GM21526 (cell line): ENCODE measurements at regions not wholly inside any gene's neighbourhood (a gene's known extent, or its start where the extent isn't known, plus 50 kb on each side); places are given as distances from the start of the nearest gene placed in this dataset.
"Not testable (repeated sequence)": the region's sequence is repeated elsewhere in the genome, so short reads cannot be mapped to it uniquely, and the experiment has no call there.

Experiments
- ATAC-seq: cut with Tn5 transposase; IDR thresholded peaks from one replicate; pipeline ENCODE4 v1.9.1; 2021; ENCODE audit warnings: moderate library complexity; ENCODE audit not compliant: unreplicated experiment, low FRiP score

GRCh38 chr17:71472809-71473789 lies 647.7 kb upstream of the SOX9 start:
- peak; percentile 55 for ATAC-seq

DNA sequence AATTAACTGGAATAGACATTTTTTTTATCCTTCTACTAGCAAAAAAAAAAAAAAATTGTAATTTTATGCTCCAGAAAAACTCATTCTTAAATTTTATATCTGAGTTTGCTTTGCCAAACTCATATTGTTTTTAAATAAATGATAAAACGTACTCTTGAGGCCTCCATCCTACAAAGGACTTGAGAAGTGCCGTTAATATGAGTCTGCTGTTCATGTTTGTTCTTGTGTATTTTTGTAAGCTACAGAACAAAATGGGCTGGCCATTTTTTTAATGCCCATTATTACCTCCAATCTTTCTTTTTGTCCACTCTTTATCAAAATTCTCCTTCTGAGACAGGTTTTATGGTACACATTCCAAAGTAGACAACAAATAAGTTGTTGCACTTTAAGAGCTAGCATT lies 643.5 kb upstream of the SOX9 start:
- no peak for ATAC-seq

DNA sequence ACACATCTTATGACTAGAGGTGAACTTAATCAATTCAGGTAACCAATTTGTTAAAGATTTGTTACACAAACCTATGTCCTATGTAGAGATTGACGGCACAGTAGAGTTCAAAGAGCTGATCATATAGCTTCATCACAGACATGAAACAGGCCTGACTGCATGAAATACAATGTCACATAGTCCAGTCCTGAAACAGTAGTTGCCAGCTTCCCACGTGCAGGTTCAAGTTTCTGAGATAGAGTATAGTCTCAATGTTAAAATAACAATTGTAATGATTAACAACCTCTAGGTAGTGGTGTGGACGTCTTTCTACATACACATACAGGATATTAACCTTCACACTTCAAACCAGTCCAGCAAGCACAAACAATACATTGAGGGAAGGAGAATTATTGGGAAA lies 640.7 kb upstream of the SOX9 start:
- no peak for ATAC-seq

DNA sequence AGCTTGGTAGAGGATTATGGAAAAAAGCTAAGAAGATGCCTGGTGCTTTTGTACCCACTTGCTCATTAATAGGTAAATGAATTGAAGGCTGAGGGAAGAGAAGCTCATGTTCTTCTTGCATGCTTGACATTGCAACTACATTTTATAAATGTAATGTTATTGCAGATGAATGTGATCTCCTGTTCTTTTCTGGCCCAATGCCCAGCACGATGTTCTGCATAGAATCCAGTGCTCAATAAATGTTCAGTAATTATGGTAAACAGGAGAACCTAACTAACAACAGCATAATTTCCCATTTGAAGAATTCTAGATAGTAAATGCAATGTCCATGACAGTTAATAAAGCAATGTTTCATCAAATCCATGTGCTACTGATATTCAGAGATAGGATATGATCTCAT lies 638.2 kb upstream of the SOX9 start:
- ATAC-seq = no peak

- ATAC-seq = no peak
Measured at GRCh38 chr17:71484546-71484945, 636.3 kb upstream of the SOX9 start.

- no peak for ATAC-seq
Measured at GRCh38 chr17:71485426-71485825, 635.4 kb upstream of the SOX9 start.

GRCh38 chr17:71486261-71486660 lies 634.6 kb upstream of the SOX9 start:
- ATAC-seq = no peak

DNA sequence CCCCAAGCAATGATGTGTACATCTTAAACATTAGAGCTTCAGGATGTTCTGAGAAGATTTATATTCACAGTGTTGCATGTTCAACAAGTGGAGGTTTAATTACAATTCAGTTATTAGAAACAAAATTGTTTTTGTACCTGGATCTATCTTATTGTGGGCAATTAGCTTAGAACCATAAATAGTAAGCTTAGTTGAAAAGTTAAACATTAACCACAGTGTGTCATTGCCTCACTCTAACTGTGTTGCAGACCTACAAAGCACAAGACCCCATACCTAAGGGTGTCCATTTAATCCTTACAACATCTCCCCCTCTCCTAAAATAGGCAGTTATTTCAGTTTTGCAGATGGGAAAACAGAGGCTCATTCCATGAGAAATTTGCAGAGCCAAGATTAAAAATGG lies 632.0 kb upstream of the SOX9 start:
- ATAC-seq = no peak

DNA sequence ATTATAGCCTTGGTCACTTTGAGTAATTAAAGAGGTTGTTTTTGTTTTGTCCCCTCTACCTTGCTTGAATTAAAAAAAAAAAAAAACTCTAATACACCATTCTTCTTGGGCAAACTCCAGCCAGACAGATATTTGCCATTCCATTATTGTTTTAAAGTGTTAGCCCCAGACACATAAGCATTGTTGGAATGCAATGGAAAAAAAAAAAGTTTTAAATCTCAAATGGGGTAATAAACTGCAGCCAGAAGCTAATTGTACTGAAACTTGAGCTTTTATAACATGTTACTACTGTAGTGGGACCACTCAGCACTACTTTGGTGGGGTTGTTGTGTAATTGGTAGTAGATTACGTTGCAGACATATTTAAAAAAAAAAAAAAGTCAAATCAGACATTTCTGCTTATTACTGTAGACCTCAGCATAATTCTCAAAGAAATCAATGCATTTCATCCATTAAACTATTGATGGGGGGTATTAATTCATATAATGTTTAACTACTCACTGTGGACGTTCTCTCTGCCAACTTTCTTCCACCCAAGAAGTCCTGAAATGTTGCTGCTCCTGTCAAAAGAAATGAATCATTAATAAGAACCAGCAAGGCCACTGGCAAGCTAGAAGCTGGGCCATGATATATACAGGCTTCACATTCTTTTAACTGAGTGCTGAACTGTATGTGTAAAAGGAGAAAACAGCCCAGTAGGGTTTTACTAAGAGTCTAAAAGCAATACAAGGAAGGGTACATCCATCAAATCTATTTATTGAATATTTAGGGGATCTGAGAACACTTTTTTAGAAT lies 626.6 kb upstream of the SOX9 start:
- ATAC-seq = no peak

DNA sequence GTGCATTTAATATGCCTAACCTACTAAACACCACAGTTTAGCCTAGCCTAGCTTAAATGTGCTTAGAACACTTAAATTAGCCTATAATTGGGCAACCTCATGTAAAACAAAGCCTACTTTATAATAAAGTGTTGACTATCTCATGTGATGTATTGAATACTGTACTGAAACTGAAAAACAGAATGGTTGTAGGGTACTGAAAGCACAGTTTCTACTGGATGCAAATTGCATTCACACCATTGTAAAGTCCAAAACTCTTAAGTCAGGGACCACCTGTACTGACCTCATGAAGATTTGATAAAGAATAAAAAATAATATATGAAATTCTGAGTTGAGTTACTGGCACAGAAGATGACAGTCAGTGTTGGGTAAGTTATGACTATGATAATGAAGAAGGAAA lies 625.4 kb upstream of the SOX9 start:
- no peak for ATAC-seq

DNA sequence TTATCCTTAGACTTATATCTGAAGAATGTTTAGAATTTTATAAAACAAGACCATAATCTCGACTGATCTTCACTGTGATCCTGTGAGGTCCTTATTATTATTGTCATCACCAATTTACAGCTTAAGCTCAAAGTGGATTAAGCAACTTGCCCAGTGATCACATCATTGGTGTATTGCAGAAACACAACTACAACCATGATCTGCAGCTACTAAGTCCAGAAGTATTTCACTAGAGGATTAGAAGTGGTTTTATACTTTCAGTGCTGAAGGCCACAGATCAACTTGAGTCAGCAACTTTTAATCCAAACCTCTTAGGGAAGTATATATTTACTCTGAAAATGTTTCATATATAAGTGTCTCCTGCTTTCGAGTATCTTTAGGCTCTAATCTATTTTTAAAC lies 624.3 kb upstream of the SOX9 start:
- ATAC-seq = no peak

- no peak for ATAC-seq
Measured at GRCh38 chr17:71500761-71501555, 619.9 kb upstream of the SOX9 start.

GRCh38 chr17:71501711-71502110 lies 619.1 kb upstream of the SOX9 start:
- no peak for ATAC-seq

DNA sequence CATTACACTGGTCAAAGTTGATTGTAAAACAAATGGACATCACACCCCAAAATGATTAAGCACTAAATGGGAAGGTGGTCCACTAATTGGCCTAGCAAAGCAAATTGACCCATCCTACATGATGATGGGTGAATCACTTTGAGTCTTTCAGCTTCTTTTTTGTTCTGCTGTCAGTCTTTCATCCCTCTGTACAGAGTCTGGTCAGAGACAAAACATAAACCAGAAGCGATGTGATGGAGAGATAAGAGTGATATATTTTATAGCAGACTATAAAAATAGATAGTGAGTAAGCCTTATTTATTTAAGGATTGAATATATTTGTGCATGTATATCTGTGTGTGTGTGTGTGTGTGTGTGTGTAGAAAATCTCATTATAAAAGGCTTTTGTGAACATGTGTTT lies 618.4 kb upstream of the SOX9 start:
- no peak for ATAC-seq

DNA sequence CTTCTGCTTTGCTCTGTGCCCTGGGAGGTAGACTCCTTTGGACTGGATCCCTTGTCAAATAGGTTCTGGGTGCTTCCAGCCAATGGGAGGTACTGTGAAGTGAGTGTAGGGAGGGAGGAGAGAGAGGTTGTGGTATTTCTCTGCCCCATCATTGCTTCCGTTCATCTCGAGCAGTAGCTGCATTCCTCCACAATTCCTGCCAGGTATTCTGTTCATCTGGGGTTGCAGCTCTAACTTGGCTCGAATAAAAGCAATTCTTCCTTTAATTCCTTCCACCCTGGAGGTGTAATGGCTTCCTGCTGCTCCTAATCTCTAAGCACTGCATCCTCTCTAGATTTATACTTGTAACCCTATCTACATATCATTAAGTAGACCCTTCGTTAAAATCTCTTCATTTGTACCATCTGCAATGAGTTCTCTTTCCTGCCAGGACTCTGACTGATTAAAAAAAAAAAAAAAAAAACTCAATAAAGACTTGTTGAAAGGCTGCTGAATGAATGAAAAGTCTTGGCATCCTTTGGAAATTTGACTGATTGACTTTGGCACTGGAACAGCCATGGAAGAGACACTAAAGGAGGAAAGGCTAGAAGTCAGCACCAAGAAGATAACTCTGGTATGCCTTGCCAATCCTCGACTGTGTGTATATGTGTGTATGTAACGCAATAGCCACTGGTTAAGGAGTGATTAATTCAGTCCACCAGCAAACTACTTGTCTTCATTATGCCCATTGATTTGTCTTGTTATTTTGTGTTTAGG lies 616.9 kb upstream of the SOX9 start:
- ATAC-seq = no peak

- no peak for ATAC-seq
Measured at GRCh38 chr17:71505200-71505599, 615.6 kb upstream of the SOX9 start.

- ATAC-seq = no peak
Measured at GRCh38 chr17:71505981-71506380, 614.8 kb upstream of the SOX9 start.

DNA sequence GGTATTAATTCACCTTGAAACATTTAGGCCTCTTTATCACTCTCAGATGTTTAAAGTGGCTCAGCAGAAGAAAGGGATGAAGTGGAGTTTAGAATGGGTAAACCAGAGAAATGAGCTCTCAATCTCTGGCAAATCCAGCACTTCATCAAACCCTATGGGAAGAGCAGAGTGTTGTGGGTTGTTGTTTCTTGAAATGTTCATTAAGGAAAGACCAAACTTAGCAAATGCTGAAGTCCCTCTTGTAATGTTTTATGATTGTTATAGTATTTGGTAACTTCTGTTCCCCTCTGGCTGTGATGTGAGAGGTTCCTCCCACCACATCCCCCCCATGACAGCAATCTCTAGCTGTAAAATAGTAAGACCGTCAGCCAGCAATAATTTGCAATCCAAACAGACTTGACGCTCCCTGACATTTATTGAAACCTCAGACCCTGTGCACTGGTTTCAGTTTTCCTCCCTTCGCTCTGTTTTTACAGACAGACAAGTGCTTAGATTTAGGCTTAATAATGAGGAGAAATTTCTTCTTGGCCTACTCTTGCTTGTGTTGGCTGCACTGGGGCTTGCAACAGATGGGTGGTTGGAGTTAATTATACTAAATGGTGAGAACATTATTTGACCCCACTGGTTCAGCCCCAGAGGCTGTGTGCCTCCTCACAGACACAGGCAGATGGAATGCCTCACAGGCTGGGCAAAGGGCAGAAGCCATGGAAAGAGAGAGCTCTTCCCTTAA lies 609.4 kb upstream of the SOX9 start:
- ATAC-seq = no peak

GRCh38 chr17:71513725-71514124 lies 607.1 kb upstream of the SOX9 start:
- ATAC-seq = not testable (repeated sequence)
